Mesendoderm (in vitro differentiated cells): ENCODE measurements at regions not wholly inside any gene's neighbourhood (a gene's known extent, or its start where the extent isn't known, plus 50 kb on each side); places are given as distances from the start of the nearest gene placed in this dataset.

Experiments
- DNase-seq: peaks from one replicate; pipeline ENCODE4 v3.0.0; 2013
- H2AK5ac ChIP-seq: 2 replicates; pipeline ENCODE4 v1.6.1; 2013; ENCODE audit warnings: low read length, inconsistent platforms
- H2BK120ac ChIP-seq: 2 replicates; pipeline ENCODE4 v1.6.1; 2013; ENCODE audit warnings: low read depth, mild to moderate bottlenecking, low read length, moderate library complexity, mixed read lengths
- H2BK15ac ChIP-seq: replicated peaks from 2 replicates; pipeline ENCODE4 v1.6.1; 2013; ENCODE audit warnings: low read depth, mild to moderate bottlenecking, moderate library complexity
- H2BK5ac ChIP-seq: 2 replicates; pipeline ENCODE4 v1.6.1; 2013; ENCODE audit warnings: low read length, inconsistent platforms
- H3K18ac ChIP-seq: 2 replicates; pipeline ENCODE4 v1.6.1; 2013; ENCODE audit warnings: mild to moderate bottlenecking, low read length, mixed read lengths
- H3K23ac ChIP-seq: one replicate; pipeline ENCODE4 v1.6.1; 2013; ENCODE audit warnings: low read length
- H3K27ac ChIP-seq: 2 replicates; pipeline ENCODE4 v1.5.1; 2013; ENCODE audit warnings: low read depth, mild to moderate bottlenecking, inconsistent platforms, low read length, moderate library complexity
- H3K27me3 ChIP-seq: 2 replicates; pipeline ENCODE4 v1.6.1; 2013; ENCODE audit warnings: low read length, control low read depth, mild to moderate bottlenecking, inconsistent platforms; ENCODE audit not compliant: insufficient read depth, poor library complexity
- H3K36me3 ChIP-seq: 2 replicates; pipeline ENCODE4 v1.6.1; 2013; ENCODE audit warnings: low read length, inconsistent platforms; ENCODE audit not compliant: control insufficient read depth, insufficient read depth
- H3K4ac ChIP-seq: one replicate; pipeline ENCODE4 v1.6.1; 2013; ENCODE audit warnings: low read depth, mild to moderate bottlenecking, low read length, moderate library complexity
- H3K4me1 ChIP-seq: 2 replicates; pipeline ENCODE4 v1.6.1; 2013; ENCODE audit warnings: low read depth, low read length, inconsistent platforms; ENCODE audit not compliant: control insufficient read depth
- H3K4me2 ChIP-seq: 2 replicates; pipeline ENCODE4 v1.6.1; 2013; ENCODE audit warnings: low read length
- H3K4me3 ChIP-seq: 2 replicates; pipeline ENCODE4 v1.5.1; 2013; ENCODE audit warnings: mild to moderate bottlenecking, low read length
- H3K56ac ChIP-seq: one replicate; pipeline ENCODE4 v1.6.1; 2013; ENCODE audit warnings: low read length
- H3K79me1 ChIP-seq: 2 replicates; pipeline ENCODE4 v1.6.1; 2013; ENCODE audit warnings: low read length, inconsistent platforms
- H3K79me2 ChIP-seq: 2 replicates; pipeline ENCODE4 v1.6.1; 2013; ENCODE audit warnings: mild to moderate bottlenecking, low read length; ENCODE audit not compliant: control insufficient read depth, insufficient read depth
- H3K9ac ChIP-seq: 2 replicates; pipeline ENCODE4 v1.6.1; 2013; ENCODE audit warnings: low read length, inconsistent platforms
- H4K5ac ChIP-seq: one replicate; pipeline ENCODE4 v1.6.1; 2013; ENCODE audit warnings: low read length
- H4K8ac ChIP-seq: one replicate; pipeline ENCODE4 v1.6.1; 2013; ENCODE audit warnings: low read depth, mild to moderate bottlenecking, control low read depth, low read length, moderate library complexity
- WGBS: extraction: QIAGEN DNeasy Blood & Tissue Kit; methylation state at CpG from one replicate; pipeline ENCODE4 v1.1.7; 2013; ENCODE audit warnings: low lambda C conversion rate, missing lambda C conversion rate; ENCODE audit not compliant: insufficient coverage; ENCODE audit errors: extremely low coverage; 5-methylcytosine and 5-hydroxymethylcytosine counted together

DNA sequence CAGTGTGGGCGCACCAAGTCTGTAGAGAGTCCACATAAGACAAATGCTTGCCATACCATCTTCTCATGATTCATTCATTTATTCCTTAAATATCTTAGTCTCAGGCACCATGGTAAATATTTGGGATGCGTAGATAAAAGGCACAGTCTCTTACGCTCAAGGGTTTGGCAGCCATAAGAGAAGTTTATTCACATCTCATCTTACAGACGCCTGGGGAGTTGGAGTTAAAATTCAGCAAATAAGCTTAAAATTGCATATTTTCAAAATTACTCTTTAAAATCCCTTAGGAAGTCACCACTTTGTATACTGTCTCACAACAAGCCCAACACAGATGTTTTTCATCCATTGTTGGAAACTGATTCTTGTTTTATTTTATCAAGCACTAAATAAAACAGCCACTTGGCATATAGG, 363.3 kb downstream of the KIF16B start:
- Histone ChIP-seq H2BK15ac (no peak overlapping the region), H4K8ac (no peak overlapping the region), H3K9ac (no peak overlapping the region), H2BK5ac (no peak overlapping the region), H3K36me3 (no peaks in the 10 kb centered on the region), H4K5ac (no peak overlapping the region), H3K79me2 (no peaks in the 10 kb centered on the region), H3K4me3 (no peak overlapping the region), H2AK5ac (no peak overlapping the region), H3K18ac (no peak overlapping the region), H2BK120ac (no peak overlapping the region), H3K23ac (no peak overlapping the region), H3K56ac (no peak overlapping the region), H3K4ac (no peak overlapping the region), H3K27ac (no peak overlapping the region), H3K4me2 (no peak overlapping the region), H3K4me1 (no peaks in the 10 kb centered on the region), H3K79me1 (no peaks in the 10 kb centered on the region), H3K27me3 (no peaks in the 10 kb centered on the region)
- no CpG with 5 or more reads among the region's 4 CpGs for WGBS
- no peak for DNase-seq

DNA sequence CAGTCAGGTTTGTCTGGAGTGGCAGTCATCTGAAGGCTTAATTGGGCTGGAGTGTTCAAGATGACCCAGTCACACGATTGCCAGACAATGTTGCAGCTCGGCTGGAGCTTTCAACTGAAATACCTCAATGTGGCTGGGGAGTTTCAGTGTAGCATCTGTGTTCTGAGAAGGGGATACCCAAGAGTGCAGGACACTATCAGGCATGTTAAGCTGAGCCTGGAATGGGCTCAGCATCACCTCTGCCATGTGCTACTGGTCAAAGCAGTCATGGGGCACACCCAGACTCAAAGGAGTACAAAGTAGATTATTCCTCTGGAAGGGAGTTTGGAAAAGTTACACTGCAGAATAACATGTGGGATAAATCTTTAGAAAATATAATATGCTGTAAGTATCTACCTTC, 363.9 kb downstream of the KIF16B start:
- Histone ChIP-seq H3K4ac (no peak overlapping the region), H3K56ac (no peak overlapping the region), H3K79me1 (no peaks in the 10 kb centered on the region), H3K9ac (no peak overlapping the region), H4K8ac (no peak overlapping the region), H3K79me2 (no peaks in the 10 kb centered on the region), H2BK120ac (no peak overlapping the region), H3K23ac (no peak overlapping the region), H3K27me3 (no peaks in the 10 kb centered on the region), H3K4me2 (no peak overlapping the region), H4K5ac (no peak overlapping the region), H2BK5ac (no peak overlapping the region), H2AK5ac (no peak overlapping the region), H3K4me1 (no peaks in the 10 kb centered on the region), H2BK15ac (no peak overlapping the region), H3K36me3 (no peaks in the 10 kb centered on the region), H3K4me3 (no peak overlapping the region), H3K27ac (no peak overlapping the region), H3K18ac (no peak overlapping the region)
- no CpG with 5 or more reads among the region's 2 CpGs for WGBS
- no peak for DNase-seq

DNA sequence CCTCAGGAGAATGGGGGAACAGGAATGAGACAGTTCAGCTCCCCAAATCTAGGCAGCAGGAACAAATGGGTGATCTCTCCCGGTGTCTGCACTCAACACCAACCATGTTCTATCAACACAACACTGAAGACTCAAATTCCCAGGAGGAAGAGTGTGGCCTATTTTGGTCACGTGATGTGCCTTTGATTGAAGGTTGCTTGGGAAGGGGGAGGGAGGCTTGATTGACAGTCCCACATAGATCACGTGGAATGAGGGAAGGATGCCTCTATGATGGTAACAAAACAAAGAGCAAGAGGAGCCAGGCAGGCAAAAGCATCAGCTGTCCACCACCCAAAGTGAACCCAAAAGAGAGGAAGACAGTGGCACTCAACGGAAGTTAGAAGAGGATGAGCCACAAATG, 364.8 kb downstream of the KIF16B start:
- H3K27me3 ChIP-seq: no peaks in the 10 kb centered on the region
- H3K4me3 ChIP-seq: no peak overlapping the region
- WGBS: no CpG with 5 or more reads among the region's 4 CpGs
- no peak overlapping the region for H2BK5ac ChIP-seq
- no peak overlapping the region for H3K56ac ChIP-seq
- no peaks in the 10 kb centered on the region for H3K36me3 ChIP-seq
- no peaks in the 10 kb centered on the region for H3K4me1 ChIP-seq
- H2BK15ac ChIP-seq: no peak overlapping the region
- no peak overlapping the region for H4K8ac ChIP-seq
- no peak overlapping the region for H2AK5ac ChIP-seq
- no peaks in the 10 kb centered on the region for H3K79me1 ChIP-seq
- DNase-seq: no peak
- H3K4ac ChIP-seq: no peak overlapping the region
- no peaks in the 10 kb centered on the region for H3K79me2 ChIP-seq
- no peak overlapping the region for H3K9ac ChIP-seq
- no peak overlapping the region for H2BK120ac ChIP-seq
- H3K23ac ChIP-seq: no peak overlapping the region
- no peak overlapping the region for H3K4me2 ChIP-seq
- no peak overlapping the region for H3K18ac ChIP-seq
- no peak overlapping the region for H3K27ac ChIP-seq
- H4K5ac ChIP-seq: no peak overlapping the region

DNA sequence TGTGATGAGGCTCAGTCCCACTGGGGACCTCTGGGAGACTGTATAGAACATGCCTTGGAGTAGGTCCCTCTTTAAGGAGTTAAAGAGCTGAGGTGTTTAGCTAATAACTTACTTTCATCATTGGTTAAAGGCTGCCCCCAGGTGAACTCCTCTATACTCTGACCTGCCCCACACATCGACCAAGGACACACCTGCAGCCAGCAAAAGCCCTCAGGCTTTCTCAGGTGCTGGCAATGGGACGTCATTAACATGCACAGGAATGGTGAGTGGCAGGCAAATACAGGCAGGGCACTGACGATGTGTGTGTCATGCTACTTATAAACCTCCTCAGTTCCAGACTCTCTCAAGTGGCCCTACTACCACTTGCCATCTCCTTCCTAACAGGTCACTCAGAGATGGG, 366.4 kb downstream of the KIF16B start:
- no peak overlapping the region for H3K4ac ChIP-seq
- H3K36me3 ChIP-seq: no peaks in the 10 kb centered on the region
- H3K23ac ChIP-seq: no peak overlapping the region
- no peak overlapping the region for H3K56ac ChIP-seq
- no peak overlapping the region for H3K4me2 ChIP-seq
- H2BK120ac ChIP-seq: no peak overlapping the region
- H3K79me1 ChIP-seq: no peaks in the 10 kb centered on the region
- H3K27ac ChIP-seq: no peak overlapping the region
- H2BK15ac ChIP-seq: no peak overlapping the region
- WGBS: no CpG with 5 or more reads among the region's 3 CpGs
- no peak overlapping the region for H4K5ac ChIP-seq
- H3K9ac ChIP-seq: no peak overlapping the region
- H2BK5ac ChIP-seq: no peak overlapping the region
- H3K18ac ChIP-seq: no peak overlapping the region
- DNase-seq: peak; percentile 9
- no peak overlapping the region for H4K8ac ChIP-seq
- H2AK5ac ChIP-seq: no peak overlapping the region
- no peaks in the 10 kb centered on the region for H3K4me1 ChIP-seq
- H3K79me2 ChIP-seq: no peaks in the 10 kb centered on the region
- H3K4me3 ChIP-seq: no peak overlapping the region
- no peaks in the 10 kb centered on the region for H3K27me3 ChIP-seq

DNA sequence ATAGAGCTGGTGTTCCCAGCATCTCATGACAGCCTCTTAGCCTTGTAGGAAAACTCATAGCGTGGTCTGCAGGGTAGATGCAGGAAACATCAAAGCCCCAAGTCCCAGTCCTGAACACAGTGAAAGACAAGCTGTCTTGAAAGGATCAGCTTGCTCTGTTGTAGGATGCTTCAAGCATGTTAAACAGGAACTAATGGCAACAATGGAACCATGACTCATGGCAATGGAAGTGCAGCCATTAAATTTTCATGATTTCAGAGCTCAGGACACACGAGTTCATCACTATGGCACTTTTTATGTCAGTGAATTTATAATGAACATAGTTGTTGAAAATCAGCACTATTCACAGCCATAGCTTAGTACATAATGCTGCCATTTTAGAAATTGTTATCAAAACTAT, 367.7 kb downstream of the KIF16B start:
- H4K8ac ChIP-seq: no peak overlapping the region
- H3K18ac ChIP-seq: no peak overlapping the region
- H3K36me3 ChIP-seq: no peaks in the 10 kb centered on the region
- H3K4me2 ChIP-seq: no peak overlapping the region
- H2BK120ac ChIP-seq: no peak overlapping the region
- H3K9ac ChIP-seq: no peak overlapping the region
- DNase-seq: no peak
- no peak overlapping the region for H2AK5ac ChIP-seq
- no peak overlapping the region for H3K27ac ChIP-seq
- H3K56ac ChIP-seq: no peak overlapping the region
- H3K4me1 ChIP-seq: no peaks in the 10 kb centered on the region
- H3K23ac ChIP-seq: no peak overlapping the region
- H2BK15ac ChIP-seq: no peak overlapping the region
- H3K4me3 ChIP-seq: no peak overlapping the region
- H3K27me3 ChIP-seq: no peaks in the 10 kb centered on the region
- H2BK5ac ChIP-seq: no peak overlapping the region
- H3K79me1 ChIP-seq: no peaks in the 10 kb centered on the region
- H3K4ac ChIP-seq: no peak overlapping the region
- H3K79me2 ChIP-seq: no peaks in the 10 kb centered on the region
- WGBS: no CpG with 5 or more reads among the region's 2 CpGs
- H4K5ac ChIP-seq: no peak overlapping the region

DNA sequence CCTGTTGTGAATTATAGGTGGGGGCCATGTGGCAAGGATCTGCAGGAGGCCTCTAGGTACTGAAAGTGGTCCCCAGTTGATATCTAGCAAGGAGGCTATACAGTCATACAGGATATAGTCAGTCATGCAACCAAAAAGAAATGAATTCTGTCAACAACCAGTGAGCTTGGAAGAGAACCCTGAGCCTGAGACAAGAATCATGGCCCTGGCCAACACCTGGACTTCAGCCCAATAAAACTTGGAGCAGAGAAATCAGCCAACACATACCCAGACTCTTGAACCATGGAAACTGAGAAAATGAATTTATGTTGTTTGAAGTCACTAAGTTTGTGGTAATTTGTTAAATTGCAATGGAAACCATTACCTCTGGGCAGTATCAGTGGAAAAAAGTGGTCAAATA, 370.2 kb downstream of the KIF16B start:
- no peak overlapping the region for H3K4ac ChIP-seq
- H4K8ac ChIP-seq: no peak overlapping the region
- H3K27me3 ChIP-seq: no peaks in the 10 kb centered on the region
- H3K27ac ChIP-seq: no peak overlapping the region
- no peak overlapping the region for H2BK120ac ChIP-seq
- H3K9ac ChIP-seq: no peak overlapping the region
- no peak overlapping the region for H2AK5ac ChIP-seq
- H3K4me1 ChIP-seq: no peaks in the 10 kb centered on the region
- H3K79me1 ChIP-seq: no peaks in the 10 kb centered on the region
- no peak overlapping the region for H3K23ac ChIP-seq
- no peak for DNase-seq
- no peak overlapping the region for H2BK5ac ChIP-seq
- H3K4me3 ChIP-seq: no peak overlapping the region
- no peaks in the 10 kb centered on the region for H3K79me2 ChIP-seq
- no peak overlapping the region for H3K56ac ChIP-seq
- H3K18ac ChIP-seq: no peak overlapping the region
- H4K5ac ChIP-seq: no peak overlapping the region
- H3K4me2 ChIP-seq: no peak overlapping the region
- H2BK15ac ChIP-seq: no peak overlapping the region
- no peaks in the 10 kb centered on the region for H3K36me3 ChIP-seq
